ENCODE measurements at regions not wholly inside any gene's neighbourhood (a gene's known extent, or its start where the extent isn't known, plus 50 kb on each side); places are given as distances from the start of the nearest gene placed in this dataset.

DNA sequence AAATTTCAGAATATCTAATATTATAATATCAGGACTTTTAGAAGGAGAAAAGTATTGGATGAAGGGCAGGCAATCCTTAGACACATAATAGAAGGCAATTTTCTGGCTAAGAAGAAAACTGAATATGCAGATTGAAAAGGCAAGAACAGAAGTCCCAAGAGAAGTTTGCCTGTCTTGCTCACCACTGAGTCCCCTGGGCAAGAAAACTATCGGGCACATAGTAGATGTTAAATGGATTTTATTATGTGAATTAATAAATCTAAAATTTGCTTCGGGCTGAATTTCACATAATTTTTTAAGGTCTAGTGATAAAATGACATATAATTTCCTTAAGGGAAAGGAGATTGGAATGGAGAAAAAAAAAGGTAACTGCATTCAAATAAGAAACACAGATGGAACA, 380.9 kb upstream of the GRM3 start:
- H3K18ac ChIP-seq (ENCODE audit: low read length) = no peak overlapping the region
- no peaks in the 10 kb centered on the region for H3K4me1 ChIP-seq (ENCODE audit: control insufficient read depth, low read depth, low read length)
- H4K5ac ChIP-seq (ENCODE audit: low read length) = no peak overlapping the region
- no peaks in the 10 kb centered on the region for H3K27me3 ChIP-seq (ENCODE audit: insufficient read depth, low read length, poor library complexity)
- no peak overlapping the region for H2BK15ac ChIP-seq (replicated peaks; ENCODE audit: low read depth)
- H2AK5ac ChIP-seq (ENCODE audit: low read length) = no peak overlapping the region
- no peaks in the 10 kb centered on the region for H3K79me2 ChIP-seq (ENCODE audit: control insufficient read depth, insufficient read depth, low read length)
- H3K79me1 ChIP-seq (ENCODE audit: low read length) = no peaks in the 10 kb centered on the region
- H3K9ac ChIP-seq (ENCODE audit: low read length) = no peak overlapping the region
- H3K4ac ChIP-seq (ENCODE audit: low read depth, low read length) = no peak overlapping the region
- no peak overlapping the region for H2BK5ac ChIP-seq (ENCODE audit: low read length)
- 100% methylated on average over 1 of the region's 2 CpGs for WGBS (ENCODE audit: extremely low coverage, insufficient coverage, low lambda C conversion rate)
- H3K56ac ChIP-seq (ENCODE audit: low read length) = no peak overlapping the region
- no peak overlapping the region for H4K8ac ChIP-seq (ENCODE audit: low read depth, low read length)
- H3K4me3 ChIP-seq (ENCODE audit: low read length) = no peak overlapping the region
- no peak overlapping the region for H3K23ac ChIP-seq (ENCODE audit: low read length)
- no peak for DNase-seq
- H3K27ac ChIP-seq (ENCODE audit: low read depth, low read length) = no peak overlapping the region
- H3K4me2 ChIP-seq (ENCODE audit: low read length) = no peak overlapping the region
- H2BK120ac ChIP-seq (ENCODE audit: low read depth, low read length) = no peak overlapping the region
- no peaks in the 10 kb centered on the region for H3K36me3 ChIP-seq (ENCODE audit: control insufficient read depth, insufficient read depth, low read length)

DNA sequence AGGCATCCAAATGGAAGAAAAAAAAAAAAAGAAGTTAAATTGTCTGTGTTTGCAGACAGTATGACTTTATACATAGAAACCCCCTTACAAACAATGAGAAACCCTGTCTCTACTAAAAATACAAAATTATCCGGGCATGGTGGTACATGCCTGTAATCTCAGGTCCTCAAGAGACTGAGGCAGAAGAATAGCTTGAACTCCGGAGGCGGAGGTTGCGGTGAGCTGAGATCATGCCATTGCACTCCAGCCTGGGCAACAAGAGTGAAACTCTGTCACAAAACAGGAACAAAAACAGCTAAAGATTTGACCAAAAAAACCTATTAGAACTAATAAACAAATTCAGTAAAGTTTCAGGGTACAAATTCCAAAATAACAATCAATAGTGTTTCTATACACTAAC, 385.8 kb upstream of the GRM3 start:
- Histone ChIP-seq H4K8ac (ENCODE audit: low read depth, low read length) (no peak overlapping the region), H2BK5ac (ENCODE audit: low read length) (no peak overlapping the region), H2AK5ac (ENCODE audit: low read length) (no peak overlapping the region), H3K79me1 (ENCODE audit: low read length) (no peaks in the 10 kb centered on the region), H3K4me2 (ENCODE audit: low read length) (no peak overlapping the region), H3K36me3 (ENCODE audit: control insufficient read depth, insufficient read depth, low read length) (no peaks in the 10 kb centered on the region), H3K9ac (ENCODE audit: low read length) (no peak overlapping the region), H3K79me2 (ENCODE audit: control insufficient read depth, insufficient read depth, low read length) (no peaks in the 10 kb centered on the region), H3K18ac (ENCODE audit: low read length) (no peak overlapping the region), H3K4me1 (ENCODE audit: control insufficient read depth, low read depth, low read length) (no peaks in the 10 kb centered on the region), H2BK120ac (ENCODE audit: low read depth, low read length) (no peak overlapping the region), H3K27me3 (ENCODE audit: insufficient read depth, low read length, poor library complexity) (no peaks in the 10 kb centered on the region), H4K5ac (ENCODE audit: low read length) (no peak overlapping the region), H3K56ac (ENCODE audit: low read length) (no peak overlapping the region), H3K4ac (ENCODE audit: low read depth, low read length) (no peak overlapping the region), H3K27ac (ENCODE audit: low read depth, low read length) (no peak overlapping the region), H3K4me3 (ENCODE audit: low read length) (no peak overlapping the region), H3K23ac (ENCODE audit: low read length) (no peak overlapping the region), H2BK15ac (replicated peaks; ENCODE audit: low read depth) (no peak overlapping the region)
- WGBS (ENCODE audit: extremely low coverage, insufficient coverage, low lambda C conversion rate) = no CpG with 5 or more reads among the region's 4 CpGs
- DNase-seq = no peak

DNA sequence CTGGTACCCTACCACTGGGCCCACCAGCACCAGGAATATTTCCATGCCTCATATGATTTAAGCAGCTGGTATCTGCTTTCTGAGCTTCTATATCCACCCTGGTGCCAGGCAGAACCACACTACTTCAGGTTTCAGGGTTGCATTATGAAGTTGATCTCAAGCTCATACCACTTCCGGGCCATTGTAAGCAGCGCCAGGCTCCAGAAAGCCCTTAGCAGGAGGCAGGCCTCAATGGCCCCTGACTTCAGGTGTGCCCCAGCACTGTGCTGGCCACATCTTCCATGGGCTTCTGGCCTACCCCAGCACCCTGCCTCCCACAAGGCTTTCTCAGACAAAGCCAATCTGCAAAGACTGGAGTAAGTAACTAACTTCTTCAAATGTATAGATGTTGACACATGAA, 391.3 kb upstream of the GRM3 start:
- no CpG with 5 or more reads among the region's 2 CpGs for WGBS (ENCODE audit: extremely low coverage, insufficient coverage, low lambda C conversion rate)
- Histone ChIP-seq H2BK5ac (ENCODE audit: low read length) (no peak overlapping the region), H3K36me3 (ENCODE audit: control insufficient read depth, insufficient read depth, low read length) (no peaks in the 10 kb centered on the region), H3K4me2 (ENCODE audit: low read length) (no peak overlapping the region), H3K4ac (ENCODE audit: low read depth, low read length) (no peak overlapping the region), H2BK15ac (replicated peaks; ENCODE audit: low read depth) (no peak overlapping the region), H3K27ac (ENCODE audit: low read depth, low read length) (no peak overlapping the region), H3K23ac (ENCODE audit: low read length) (no peak overlapping the region), H3K18ac (ENCODE audit: low read length) (no peak overlapping the region), H4K5ac (ENCODE audit: low read length) (no peak overlapping the region), H2BK120ac (ENCODE audit: low read depth, low read length) (no peak overlapping the region), H3K27me3 (ENCODE audit: insufficient read depth, low read length, poor library complexity) (no peaks in the 10 kb centered on the region), H3K56ac (ENCODE audit: low read length) (no peak overlapping the region), H3K79me2 (ENCODE audit: control insufficient read depth, insufficient read depth, low read length) (no peaks in the 10 kb centered on the region), H3K9ac (ENCODE audit: low read length) (no peak overlapping the region), H3K4me1 (ENCODE audit: control insufficient read depth, low read depth, low read length) (no peaks in the 10 kb centered on the region), H3K4me3 (ENCODE audit: low read length) (no peak overlapping the region), H3K79me1 (ENCODE audit: low read length) (no peaks in the 10 kb centered on the region), H2AK5ac (ENCODE audit: low read length) (no peak overlapping the region), H4K8ac (ENCODE audit: low read depth, low read length) (no peak overlapping the region)
- DNase-seq = no peak

DNA sequence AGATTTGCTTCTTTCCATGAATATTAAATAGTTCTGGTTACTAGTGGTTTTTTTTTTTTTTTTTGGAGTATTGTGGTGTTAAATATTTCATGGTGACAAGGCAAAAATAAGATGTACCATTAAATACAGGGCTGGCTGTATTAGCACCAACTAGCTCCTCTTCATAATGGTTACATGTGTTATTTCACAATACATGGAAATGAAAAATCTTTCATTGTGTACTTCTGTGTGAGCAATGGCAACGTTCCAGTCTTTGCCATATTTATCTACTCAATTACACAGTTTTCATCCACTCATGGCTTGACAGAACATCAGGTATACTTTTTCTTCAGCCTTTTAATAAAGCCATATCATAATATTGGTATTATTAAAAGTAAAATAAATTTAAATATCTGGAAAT, 394.7 kb upstream of the GRM3 start:
- H3K27ac ChIP-seq (ENCODE audit: low read depth, low read length) = no peak overlapping the region
- no peak for DNase-seq
- H3K4me2 ChIP-seq (ENCODE audit: low read length) = no peak overlapping the region
- H3K9ac ChIP-seq (ENCODE audit: low read length) = no peak overlapping the region
- H3K36me3 ChIP-seq (ENCODE audit: control insufficient read depth, insufficient read depth, low read length) = no peaks in the 10 kb centered on the region
- no peak overlapping the region for H2AK5ac ChIP-seq (ENCODE audit: low read length)
- H3K56ac ChIP-seq (ENCODE audit: low read length) = no peak overlapping the region
- no peak overlapping the region for H2BK120ac ChIP-seq (ENCODE audit: low read depth, low read length)
- H3K4me1 ChIP-seq (ENCODE audit: control insufficient read depth, low read depth, low read length) = no peaks in the 10 kb centered on the region
- H3K18ac ChIP-seq (ENCODE audit: low read length) = no peak overlapping the region
- no peaks in the 10 kb centered on the region for H3K27me3 ChIP-seq (ENCODE audit: insufficient read depth, low read length, poor library complexity)
- no peak overlapping the region for H3K23ac ChIP-seq (ENCODE audit: low read length)
- no peak overlapping the region for H3K4me3 ChIP-seq (ENCODE audit: low read length)
- no peak overlapping the region for H2BK15ac ChIP-seq (replicated peaks; ENCODE audit: low read depth)
- H4K5ac ChIP-seq (ENCODE audit: low read length) = no peak overlapping the region
- H4K8ac ChIP-seq (ENCODE audit: low read depth, low read length) = no peak overlapping the region
- no peaks in the 10 kb centered on the region for H3K79me1 ChIP-seq (ENCODE audit: low read length)
- no peak overlapping the region for H3K4ac ChIP-seq (ENCODE audit: low read depth, low read length)
- H3K79me2 ChIP-seq (ENCODE audit: control insufficient read depth, insufficient read depth, low read length) = no peaks in the 10 kb centered on the region
- H2BK5ac ChIP-seq (ENCODE audit: low read length) = no peak overlapping the region
- no CpG with 5 or more reads among the region's 1 CpG for WGBS (ENCODE audit: extremely low coverage, insufficient coverage, low lambda C conversion rate)

DNA sequence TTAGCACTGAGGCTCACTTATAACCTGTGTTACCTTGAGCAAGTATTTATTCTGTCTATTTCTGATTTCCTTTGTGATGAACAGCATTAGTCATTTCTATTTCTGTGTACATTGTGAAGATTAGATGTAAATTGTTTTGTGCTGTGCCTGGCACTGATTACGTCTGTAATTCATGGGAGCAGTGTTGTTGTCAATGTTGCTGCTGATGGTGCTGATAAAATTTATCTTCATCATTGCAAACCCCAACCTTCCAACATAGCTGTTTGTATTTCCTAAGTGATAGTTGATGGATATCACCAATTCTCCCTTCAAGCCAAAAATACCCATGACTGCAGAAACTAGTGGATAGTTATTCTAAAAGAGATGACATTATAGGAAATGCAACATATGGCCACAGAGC, 400.5 kb upstream of the GRM3 start:
- no peak overlapping the region for H3K9ac ChIP-seq (ENCODE audit: low read length)
- no peaks in the 10 kb centered on the region for H3K36me3 ChIP-seq (ENCODE audit: control insufficient read depth, insufficient read depth, low read length)
- no peak overlapping the region for H2BK5ac ChIP-seq (ENCODE audit: low read length)
- no peak overlapping the region for H2BK120ac ChIP-seq (ENCODE audit: low read depth, low read length)
- no peak overlapping the region for H3K27ac ChIP-seq (ENCODE audit: low read depth, low read length)
- H3K4ac ChIP-seq (ENCODE audit: low read depth, low read length) = no peak overlapping the region
- H3K4me2 ChIP-seq (ENCODE audit: low read length) = no peak overlapping the region
- H3K79me2 ChIP-seq (ENCODE audit: control insufficient read depth, insufficient read depth, low read length) = no peaks in the 10 kb centered on the region
- no peaks in the 10 kb centered on the region for H3K79me1 ChIP-seq (ENCODE audit: low read length)
- H2AK5ac ChIP-seq (ENCODE audit: low read length) = no peak overlapping the region
- DNase-seq = no peak
- H3K23ac ChIP-seq (ENCODE audit: low read length) = no peak overlapping the region
- no peak overlapping the region for H3K4me3 ChIP-seq (ENCODE audit: low read length)
- H4K8ac ChIP-seq (ENCODE audit: low read depth, low read length) = no peak overlapping the region
- no peak overlapping the region for H3K56ac ChIP-seq (ENCODE audit: low read length)
- H3K18ac ChIP-seq (ENCODE audit: low read length) = no peak overlapping the region
- H3K27me3 ChIP-seq (ENCODE audit: insufficient read depth, low read length, poor library complexity) = no peaks in the 10 kb centered on the region
- no CpG with 5 or more reads among the region's 1 CpG for WGBS (ENCODE audit: extremely low coverage, insufficient coverage, low lambda C conversion rate)
- no peak overlapping the region for H2BK15ac ChIP-seq (replicated peaks; ENCODE audit: low read depth)
- no peak overlapping the region for H4K5ac ChIP-seq (ENCODE audit: low read length)
- no peaks in the 10 kb centered on the region for H3K4me1 ChIP-seq (ENCODE audit: control insufficient read depth, low read depth, low read length)

DNA sequence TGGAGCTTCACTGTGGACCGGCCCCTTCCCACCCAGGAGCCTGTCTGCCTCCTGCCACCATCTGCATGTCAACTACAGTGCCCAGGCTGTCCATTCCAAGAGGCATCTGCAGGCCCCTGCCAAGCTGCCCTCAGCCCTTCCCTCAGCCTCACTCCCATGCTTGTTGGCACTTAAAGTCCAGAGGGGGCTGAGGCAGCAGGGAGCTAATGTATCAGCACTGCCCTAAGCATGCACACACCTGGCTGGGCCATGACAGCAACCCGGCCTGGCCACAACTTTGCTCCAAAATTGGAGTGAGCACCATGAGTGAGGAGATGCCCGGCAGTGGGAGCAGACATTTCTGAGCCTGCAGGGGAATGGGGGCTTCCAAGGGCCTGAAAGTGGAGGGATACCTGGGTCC, 417.5 kb upstream of the GRM3 start:
- Histone ChIP-seq H3K23ac (ENCODE audit: low read length) (no peak overlapping the region), H3K9ac (ENCODE audit: low read length) (no peak overlapping the region), H2BK15ac (replicated peaks; ENCODE audit: low read depth) (no peak overlapping the region), H2BK120ac (ENCODE audit: low read depth, low read length) (no peak overlapping the region), H3K79me1 (ENCODE audit: low read length) (no peaks in the 10 kb centered on the region), H3K79me2 (ENCODE audit: control insufficient read depth, insufficient read depth, low read length) (no peaks in the 10 kb centered on the region), H3K4me3 (ENCODE audit: low read length) (no peak overlapping the region), H2AK5ac (ENCODE audit: low read length) (no peak overlapping the region), H2BK5ac (ENCODE audit: low read length) (no peak overlapping the region), H4K5ac (ENCODE audit: low read length) (no peak overlapping the region), H3K36me3 (ENCODE audit: control insufficient read depth, insufficient read depth, low read length) (no peaks in the 10 kb centered on the region), H3K4me1 (ENCODE audit: control insufficient read depth, low read depth, low read length) (no peaks in the 10 kb centered on the region), H3K18ac (ENCODE audit: low read length) (no peak overlapping the region), H3K56ac (ENCODE audit: low read length) (no peak overlapping the region), H3K4ac (ENCODE audit: low read depth, low read length) (no peak overlapping the region), H4K8ac (ENCODE audit: low read depth, low read length) (no peak overlapping the region), H3K27ac (ENCODE audit: low read depth, low read length) (no peak overlapping the region), H3K27me3 (ENCODE audit: insufficient read depth, low read length, poor library complexity) (no peaks in the 10 kb centered on the region), H3K4me2 (ENCODE audit: low read length) (no peak overlapping the region)
- no peak for DNase-seq
- no CpG with 5 or more reads among the region's 3 CpGs for WGBS (ENCODE audit: extremely low coverage, insufficient coverage, low lambda C conversion rate)
